Kidney tubule cell (primary cell): ENCODE measurements at regions not wholly inside any gene's neighbourhood (a gene's known extent, or its start where the extent isn't known, plus 50 kb on each side); places are given as distances from the start of the nearest gene placed in this dataset.

Experiments used
- DNase-seq: peaks from one replicate; pipeline ENCODE4 v3.0.0-alpha.2; 2018; ENCODE audit warnings: low spot score

GRCh38 chr7:144960763-144961162, 124.9 kb upstream of the TPK1 start:
- no peak for DNase-seq

- no peak for DNase-seq
Observed at GRCh38 chr7:144957998-144958397, 122.1 kb upstream of the TPK1 start.

DNA sequence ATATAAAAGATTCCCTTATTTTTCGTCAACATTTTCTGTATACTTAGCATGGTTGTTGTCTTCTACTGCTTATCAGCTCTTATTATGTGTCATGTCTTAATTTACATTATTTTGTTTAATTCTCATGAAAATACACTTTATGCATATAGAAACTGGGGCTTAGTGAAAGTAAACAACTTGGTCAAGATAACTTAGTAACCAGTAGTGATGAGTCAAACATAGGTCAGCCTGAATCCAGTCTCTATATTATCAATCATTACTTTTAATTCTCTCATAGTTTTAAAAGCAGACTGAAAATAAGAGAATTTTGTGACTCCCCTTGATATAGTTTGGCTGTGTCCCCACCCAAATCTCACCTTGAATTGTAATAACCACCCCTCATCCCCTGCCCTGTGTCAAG, 119.6 kb upstream of the TPK1 start:
- no peak for DNase-seq

DNA sequence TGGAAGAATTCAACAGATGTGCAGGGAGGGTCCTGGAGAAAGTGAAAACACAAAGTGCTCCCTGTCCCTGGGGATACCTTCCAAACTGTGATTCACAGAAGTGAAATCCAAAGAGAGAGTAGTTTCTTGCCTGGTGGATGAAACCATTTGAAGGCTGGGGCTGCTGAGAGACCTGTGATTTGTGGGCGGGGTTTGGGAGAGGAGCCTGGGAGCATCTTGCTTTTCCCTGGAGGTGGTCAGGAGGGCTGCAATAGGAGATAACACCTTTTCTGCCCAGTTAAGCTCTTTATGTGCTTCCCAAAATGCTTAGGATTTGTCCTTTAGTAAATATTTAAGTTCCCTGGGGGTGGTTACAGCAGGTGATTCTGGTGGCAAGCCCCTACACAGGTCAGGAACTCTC, 105.3 kb upstream of the TPK1 start:
- no peak for DNase-seq

DNA sequence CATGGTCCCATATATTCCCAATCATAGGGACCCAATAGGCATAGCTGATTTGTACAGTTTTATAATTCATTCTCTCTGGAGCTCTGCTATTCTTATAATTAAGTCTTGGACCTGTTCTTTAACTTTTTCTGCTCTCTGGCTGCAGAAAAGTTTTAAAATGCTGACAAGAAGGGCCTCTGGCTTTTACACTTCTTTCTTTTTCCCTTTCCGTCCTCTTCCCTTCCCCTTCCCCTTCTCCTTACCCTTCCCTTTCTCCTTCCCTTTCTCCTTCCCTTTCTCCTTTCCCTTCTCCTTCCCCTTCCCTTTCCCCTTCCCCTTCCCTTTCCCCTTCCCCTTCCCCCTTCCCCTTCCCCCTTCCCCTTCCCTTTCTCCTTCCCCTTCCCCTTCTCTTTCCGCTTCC, 101.3 kb upstream of the TPK1 start:
- DNase-seq: no peak

GRCh38 chr7:144936314-144936713, 100.5 kb upstream of the TPK1 start:
- peak; percentile 58 for DNase-seq

DNA sequence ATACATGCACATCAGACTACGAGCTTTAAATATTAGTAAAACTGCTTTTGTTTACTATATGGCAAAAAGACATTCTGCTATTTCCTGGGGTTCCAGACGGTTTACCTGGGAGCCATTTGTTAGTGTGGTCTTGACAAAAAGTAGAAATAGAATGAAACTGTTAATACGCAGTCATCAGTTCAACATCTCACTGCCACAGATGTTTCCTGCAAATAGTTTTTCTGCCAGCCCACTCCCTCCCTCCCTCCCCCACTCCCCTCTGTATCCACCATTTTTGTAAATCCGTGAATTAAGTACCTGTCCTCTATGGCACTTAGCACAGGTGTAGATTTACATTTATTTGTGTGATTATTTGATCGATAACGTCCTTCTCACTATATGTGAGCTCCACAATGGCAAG, 74.6 kb upstream of the TPK1 start:
- no peak for DNase-seq

GRCh38 chr7:144908943-144909556, 73.2 kb upstream of the TPK1 start:
- DNase-seq: peak; percentile 8

GRCh38 chr7:144908324-144908723, 72.5 kb upstream of the TPK1 start:
- DNase-seq: no peak

DNA sequence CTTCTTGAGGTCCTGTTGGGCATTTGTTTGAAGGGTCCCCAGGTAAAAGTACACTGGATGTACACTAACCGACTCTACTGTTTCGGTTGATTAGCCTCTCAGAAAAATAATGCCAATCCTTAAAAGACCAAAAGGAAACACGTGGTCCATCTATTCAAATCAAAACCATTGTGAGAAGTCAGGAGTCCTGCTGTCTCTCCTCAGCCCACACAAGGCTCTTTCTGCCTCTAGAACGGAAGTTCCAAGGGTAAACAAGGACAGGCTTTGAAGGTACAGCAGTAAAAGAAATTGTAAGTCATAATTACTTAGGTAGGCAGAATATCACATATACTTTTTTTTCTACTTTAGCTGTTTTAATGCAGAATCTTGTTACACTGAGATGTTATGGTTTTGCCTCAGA, 71.7 kb upstream of the TPK1 start:
- no peak for DNase-seq

GRCh38 chr7:144903201-144903600, 67.3 kb upstream of the TPK1 start:
- peak; percentile 61 for DNase-seq

DNA sequence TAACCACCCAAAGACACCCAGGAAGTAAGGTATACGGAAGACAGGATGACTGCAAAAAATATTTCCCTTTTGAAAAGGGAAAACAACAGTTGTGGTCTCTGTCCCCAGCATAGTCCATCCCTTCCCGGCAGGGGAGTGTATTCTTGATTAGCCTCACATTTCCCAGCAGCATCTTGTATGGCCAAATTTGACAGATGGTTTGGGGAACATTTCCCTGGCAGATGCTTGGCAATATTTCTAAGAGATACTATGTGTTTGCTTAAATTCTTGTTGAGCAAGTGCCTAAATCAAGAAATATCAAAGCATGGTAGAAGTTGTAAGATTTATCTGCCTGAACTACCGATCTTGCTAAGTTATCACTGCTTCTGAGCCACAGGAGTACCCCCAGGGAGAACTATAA, 56.9 kb upstream of the TPK1 start:
- no peak for DNase-seq
